Mesendoderm (in vitro differentiated cells): ENCODE measurements at regions not wholly inside any gene's neighbourhood (a gene's known extent, or its start where the extent isn't known, plus 50 kb on each side); places are given as distances from the start of the nearest gene placed in this dataset.
A peak's percentile ranks its signal among the peaks of the same experiment; 100 is the strongest.

Source experiments
- DNase-seq: peaks from one replicate; pipeline ENCODE4 v3.0.0; 2013
- H2AK5ac ChIP-seq: 2 replicates; pipeline ENCODE4 v1.6.1; 2013; ENCODE audit warnings: low read length, inconsistent platforms
- H2BK120ac ChIP-seq: 2 replicates; pipeline ENCODE4 v1.6.1; 2013; ENCODE audit warnings: low read depth, mild to moderate bottlenecking, low read length, moderate library complexity, mixed read lengths
- H2BK15ac ChIP-seq: replicated peaks from 2 replicates; pipeline ENCODE4 v1.6.1; 2013; ENCODE audit warnings: low read depth, mild to moderate bottlenecking, moderate library complexity
- H2BK5ac ChIP-seq: 2 replicates; pipeline ENCODE4 v1.6.1; 2013; ENCODE audit warnings: low read length, inconsistent platforms
- H3K18ac ChIP-seq: 2 replicates; pipeline ENCODE4 v1.6.1; 2013; ENCODE audit warnings: mild to moderate bottlenecking, low read length, mixed read lengths
- H3K23ac ChIP-seq: one replicate; pipeline ENCODE4 v1.6.1; 2013; ENCODE audit warnings: low read length
- H3K27ac ChIP-seq: 2 replicates; pipeline ENCODE4 v1.5.1; 2013; ENCODE audit warnings: low read depth, mild to moderate bottlenecking, inconsistent platforms, low read length, moderate library complexity
- H3K27me3 ChIP-seq: 2 replicates; pipeline ENCODE4 v1.6.1; 2013; ENCODE audit warnings: low read length, control low read depth, mild to moderate bottlenecking, inconsistent platforms; ENCODE audit not compliant: insufficient read depth, poor library complexity
- H3K36me3 ChIP-seq: 2 replicates; pipeline ENCODE4 v1.6.1; 2013; ENCODE audit warnings: low read length, inconsistent platforms; ENCODE audit not compliant: control insufficient read depth, insufficient read depth
- H3K4ac ChIP-seq: one replicate; pipeline ENCODE4 v1.6.1; 2013; ENCODE audit warnings: low read depth, mild to moderate bottlenecking, low read length, moderate library complexity
- H3K4me1 ChIP-seq: 2 replicates; pipeline ENCODE4 v1.6.1; 2013; ENCODE audit warnings: low read depth, low read length, inconsistent platforms; ENCODE audit not compliant: control insufficient read depth
- H3K4me2 ChIP-seq: 2 replicates; pipeline ENCODE4 v1.6.1; 2013; ENCODE audit warnings: low read length
- H3K4me3 ChIP-seq: 2 replicates; pipeline ENCODE4 v1.5.1; 2013; ENCODE audit warnings: mild to moderate bottlenecking, low read length
- H3K56ac ChIP-seq: one replicate; pipeline ENCODE4 v1.6.1; 2013; ENCODE audit warnings: low read length
- H3K79me1 ChIP-seq: 2 replicates; pipeline ENCODE4 v1.6.1; 2013; ENCODE audit warnings: low read length, inconsistent platforms
- H3K79me2 ChIP-seq: 2 replicates; pipeline ENCODE4 v1.6.1; 2013; ENCODE audit warnings: mild to moderate bottlenecking, low read length; ENCODE audit not compliant: control insufficient read depth, insufficient read depth
- H3K9ac ChIP-seq: 2 replicates; pipeline ENCODE4 v1.6.1; 2013; ENCODE audit warnings: low read length, inconsistent platforms
- H4K5ac ChIP-seq: one replicate; pipeline ENCODE4 v1.6.1; 2013; ENCODE audit warnings: low read length
- H4K8ac ChIP-seq: one replicate; pipeline ENCODE4 v1.6.1; 2013; ENCODE audit warnings: low read depth, mild to moderate bottlenecking, control low read depth, low read length, moderate library complexity
- WGBS: extraction: QIAGEN DNeasy Blood & Tissue Kit; methylation state at CpG from one replicate; pipeline ENCODE4 v1.1.7; 2013; ENCODE audit warnings: low lambda C conversion rate, missing lambda C conversion rate; ENCODE audit not compliant: insufficient coverage; ENCODE audit errors: extremely low coverage; 5-methylcytosine and 5-hydroxymethylcytosine counted together

GRCh38 chr1:164914208-164914607, 355.2 kb downstream of the PBX1 start:
- Histone ChIP-seq H3K23ac (no peak overlapping the region), H3K27ac (no peak overlapping the region), H3K79me1 (no peaks in the 10 kb centered on the region), H2BK5ac (no peak overlapping the region), H3K36me3 (no peaks in the 10 kb centered on the region), H3K4me1 (peaks cover 3% of the 10 kb centered on the region), H2BK15ac (no peak overlapping the region), H3K4ac (no peak overlapping the region), H4K5ac (no peak overlapping the region), H3K56ac (no peak overlapping the region), H4K8ac (no peak overlapping the region), H3K4me2 (no peak overlapping the region), H3K4me3 (no peak overlapping the region), H2BK120ac (no peak overlapping the region), H3K27me3 (no peaks in the 10 kb centered on the region), H3K9ac (no peak overlapping the region), H3K79me2 (no peaks in the 10 kb centered on the region), H2AK5ac (no peak overlapping the region), H3K18ac (no peak overlapping the region)
- no CpG with 5 or more reads among the region's 1 CpG for WGBS
- peak; percentile 28 for DNase-seq

GRCh38 chr1:164912290-164912689, 353.3 kb downstream of the PBX1 start:
- WGBS: no CpG with 5 or more reads among the region's 8 CpGs
- Histone ChIP-seq H3K79me2 (no peaks in the 10 kb centered on the region), H3K18ac (no peak overlapping the region), H3K4me2 (no peak overlapping the region), H3K9ac (no peak overlapping the region), H3K27me3 (no peaks in the 10 kb centered on the region), H2BK120ac (no peak overlapping the region), H2AK5ac (peak overlapping the region; percentile 24), H2BK5ac (peak overlapping the region; percentile 39), H3K79me1 (no peaks in the 10 kb centered on the region), H2BK15ac (no peak overlapping the region), H3K23ac (no peak overlapping the region), H3K27ac (no peak overlapping the region), H3K36me3 (no peaks in the 10 kb centered on the region), H3K56ac (peak overlapping the region; percentile 1), H3K4ac (no peak overlapping the region), H3K4me1 (peaks cover 3% of the 10 kb centered on the region), H4K5ac (no peak overlapping the region), H4K8ac (no peak overlapping the region), H3K4me3 (no peak overlapping the region)
- DNase-seq: peak; percentile 39

GRCh38 chr1:164910671-164911070, 351.7 kb downstream of the PBX1 start:
- no peak overlapping the region for H3K4me3 ChIP-seq
- H4K5ac ChIP-seq: no peak overlapping the region
- no peak overlapping the region for H4K8ac ChIP-seq
- no peak overlapping the region for H3K9ac ChIP-seq
- no peak overlapping the region for H3K4ac ChIP-seq
- H3K36me3 ChIP-seq: no peaks in the 10 kb centered on the region
- H3K27me3 ChIP-seq: no peaks in the 10 kb centered on the region
- H3K18ac ChIP-seq: no peak overlapping the region
- no CpG with 5 or more reads among the region's 2 CpGs for WGBS
- no peaks in the 10 kb centered on the region for H3K79me2 ChIP-seq
- H3K27ac ChIP-seq: no peak overlapping the region
- no peak overlapping the region for H2AK5ac ChIP-seq
- H3K23ac ChIP-seq: no peak overlapping the region
- H3K79me1 ChIP-seq: no peaks in the 10 kb centered on the region
- H3K56ac ChIP-seq: peak overlapping the region; percentile 26
- no peak overlapping the region for H2BK5ac ChIP-seq
- DNase-seq: no peak
- no peak overlapping the region for H3K4me2 ChIP-seq
- H3K4me1 ChIP-seq: peaks cover 3% of the 10 kb centered on the region
- no peak overlapping the region for H2BK15ac ChIP-seq
- no peak overlapping the region for H2BK120ac ChIP-seq

GRCh38 chr1:164907666-164908065, 348.7 kb downstream of the PBX1 start:
- Histone ChIP-seq H2BK120ac (no peak overlapping the region), H2BK15ac (no peak overlapping the region), H3K27ac (no peak overlapping the region), H4K5ac (no peak overlapping the region), H3K79me1 (no peaks in the 10 kb centered on the region), H3K18ac (no peak overlapping the region), H3K4ac (no peak overlapping the region), H3K27me3 (no peaks in the 10 kb centered on the region), H4K8ac (no peak overlapping the region), H3K36me3 (no peaks in the 10 kb centered on the region), H2AK5ac (no peak overlapping the region), H3K23ac (no peak overlapping the region), H3K4me1 (peaks cover 3% of the 10 kb centered on the region), H2BK5ac (no peak overlapping the region), H3K4me2 (no peak overlapping the region), H3K9ac (no peak overlapping the region), H3K56ac (no peak overlapping the region), H3K4me3 (no peak overlapping the region), H3K79me2 (no peaks in the 10 kb centered on the region)
- DNase-seq: peak; percentile 89
- WGBS: no CpG with 5 or more reads among the region's 2 CpGs

GRCh38 chr1:164905869-164906268, 346.9 kb downstream of the PBX1 start:
- no CpG with 5 or more reads among the region's 9 CpGs for WGBS
- Histone ChIP-seq H2BK120ac (no peak overlapping the region), H2BK5ac (no peak overlapping the region), H3K9ac (no peak overlapping the region), H4K8ac (no peak overlapping the region), H2AK5ac (no peak overlapping the region), H3K4me3 (no peak overlapping the region), H3K79me2 (no peaks in the 10 kb centered on the region), H3K18ac (no peak overlapping the region), H3K27ac (no peak overlapping the region), H3K36me3 (no peaks in the 10 kb centered on the region), H3K4me1 (no peaks in the 10 kb centered on the region), H2BK15ac (no peak overlapping the region), H4K5ac (no peak overlapping the region), H3K56ac (no peak overlapping the region), H3K23ac (no peak overlapping the region), H3K4me2 (no peak overlapping the region), H3K4ac (no peak overlapping the region), H3K27me3 (no peaks in the 10 kb centered on the region), H3K79me1 (no peaks in the 10 kb centered on the region)
- no peak for DNase-seq

- no peaks in the 10 kb centered on the region for H3K4me1 ChIP-seq
- no peak overlapping the region for H2BK120ac ChIP-seq
- no peak overlapping the region for H3K18ac ChIP-seq
- H3K27me3 ChIP-seq: no peaks in the 10 kb centered on the region
- no peak overlapping the region for H3K4ac ChIP-seq
- DNase-seq: no peak
- H3K4me2 ChIP-seq: no peak overlapping the region
- H2BK5ac ChIP-seq: no peak overlapping the region
- no peak overlapping the region for H3K4me3 ChIP-seq
- H3K79me2 ChIP-seq: no peaks in the 10 kb centered on the region
- no peak overlapping the region for H3K9ac ChIP-seq
- H3K36me3 ChIP-seq: no peaks in the 10 kb centered on the region
- no peak overlapping the region for H3K27ac ChIP-seq
- H3K56ac ChIP-seq: no peak overlapping the region
- no peak overlapping the region for H4K5ac ChIP-seq
- no peak overlapping the region for H2BK15ac ChIP-seq
- WGBS: no CpG with 5 or more reads among the region's 2 CpGs
- H4K8ac ChIP-seq: no peak overlapping the region
- no peak overlapping the region for H3K23ac ChIP-seq
- H2AK5ac ChIP-seq: no peak overlapping the region
- H3K79me1 ChIP-seq: no peaks in the 10 kb centered on the region
Measured at GRCh38 chr1:164902491-164902890, 343.5 kb downstream of the PBX1 start.
